ENCODE measurements at regions not wholly inside any gene's neighbourhood (a gene's known extent, or its start where the extent isn't known, plus 50 kb on each side); places are given as distances from the start of the nearest gene placed in this dataset.

DNA sequence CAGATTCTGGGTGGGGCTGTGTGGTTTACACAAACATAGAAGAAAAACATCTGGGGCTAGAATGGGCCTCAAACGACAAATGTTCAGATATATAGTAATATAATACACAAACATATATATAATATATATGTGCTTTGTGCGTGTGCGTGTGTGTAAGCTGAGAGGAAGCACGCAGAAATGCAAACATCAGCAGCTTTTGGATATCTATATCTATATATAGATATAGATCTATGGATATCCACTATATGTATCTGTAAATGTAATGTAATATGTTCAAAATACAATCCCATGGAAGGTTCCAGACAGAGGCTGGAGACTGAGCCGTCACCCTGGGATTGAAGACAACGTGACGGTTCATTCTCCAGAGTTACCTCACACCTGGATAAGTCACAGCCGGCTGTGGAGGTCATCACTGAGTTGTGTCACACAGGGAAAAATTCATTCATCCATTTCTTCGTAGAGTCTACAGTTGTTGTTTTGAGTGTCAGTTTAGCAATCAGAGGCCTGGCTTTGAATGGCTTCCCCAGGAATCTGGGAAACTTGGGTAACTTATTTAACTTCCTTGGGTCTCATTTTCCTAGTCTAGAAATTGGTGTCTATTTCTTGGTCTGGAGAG lies 123.0 kb upstream of the CPEB4 start:
- DNase-seq (ENCODE audit: low spot score), result no peak

DNA sequence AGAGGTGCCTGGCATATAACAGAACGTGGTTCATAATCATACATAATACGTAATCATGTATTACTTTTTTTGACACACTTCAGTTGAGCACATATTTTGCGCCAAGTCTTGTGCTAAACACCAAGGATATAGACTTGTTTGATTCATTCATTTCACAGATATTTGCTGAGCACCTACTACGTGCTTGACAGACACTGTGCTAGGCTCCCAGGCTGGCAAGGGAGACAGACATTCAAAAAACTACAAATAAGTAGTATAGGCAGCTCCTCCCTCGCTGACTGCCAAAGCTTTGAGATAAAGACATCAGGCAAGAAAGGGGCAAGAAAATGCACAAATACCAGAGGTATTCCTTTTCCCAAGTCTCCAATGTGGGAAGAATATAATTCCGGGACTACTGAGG lies 122.5 kb upstream of the CPEB4 start:
- DNase-seq (ENCODE audit: low spot score), result no peak

DNA sequence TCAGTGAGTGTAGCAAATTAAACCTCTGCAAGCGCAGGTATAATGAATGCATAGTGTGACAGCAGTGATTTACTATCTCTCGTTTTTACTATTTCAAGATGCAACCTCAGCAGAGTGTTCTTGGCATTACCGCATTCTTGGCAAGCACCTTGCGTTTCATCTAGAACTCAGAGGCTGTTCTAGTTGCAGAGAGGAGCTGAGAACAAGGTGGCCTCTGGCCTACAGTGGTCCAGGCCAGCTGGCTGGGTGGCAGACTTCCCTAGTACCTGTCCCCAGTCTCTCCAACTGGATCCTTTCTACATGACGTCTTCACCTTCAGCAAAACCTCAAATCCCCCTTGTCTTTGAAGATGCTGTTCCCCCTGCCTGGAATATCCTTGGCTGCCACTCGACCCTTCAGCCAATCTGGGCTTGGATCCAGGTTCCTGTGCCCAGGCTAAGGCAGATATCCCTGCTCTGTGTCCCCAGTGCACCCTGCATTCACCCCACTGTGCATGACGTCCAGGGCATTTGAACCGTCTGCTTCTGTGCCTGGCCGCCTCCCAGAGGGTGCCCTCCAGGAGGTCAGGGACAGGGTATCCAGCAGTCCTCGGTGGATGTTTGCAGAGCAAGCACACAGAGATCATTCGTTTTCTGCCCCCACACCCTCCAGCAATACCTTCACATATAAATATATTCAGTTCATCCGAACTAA lies 120.4 kb upstream of the CPEB4 start:
- DNase-seq (ENCODE audit: low spot score), result no peak

DNA sequence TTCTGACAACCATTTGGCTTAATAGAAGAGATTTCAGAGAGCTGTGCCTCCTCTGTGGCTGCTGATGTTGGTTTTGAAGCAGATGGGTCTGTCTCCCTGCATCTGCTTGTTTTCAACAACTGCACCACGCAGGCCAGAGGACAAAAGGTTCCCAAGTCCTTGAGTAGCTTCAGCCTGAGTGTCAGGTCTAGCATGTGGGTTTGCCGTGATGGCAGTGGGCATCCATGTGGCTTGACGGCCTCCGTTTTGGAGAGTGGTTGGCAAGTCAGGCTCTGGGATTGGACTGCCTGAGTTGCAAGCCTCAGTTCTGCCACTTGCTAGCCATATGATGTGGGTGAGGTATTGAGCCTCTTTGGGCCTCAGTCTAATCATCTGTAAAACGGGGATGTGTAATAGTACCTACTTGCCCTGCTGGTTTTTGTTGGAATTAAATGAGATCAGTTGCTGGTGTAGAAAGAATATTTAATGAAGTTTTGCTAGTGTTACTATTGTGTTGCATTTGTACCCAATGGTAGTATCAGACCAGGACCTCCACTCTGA lies 119.8 kb upstream of the CPEB4 start:
- DNase-seq (ENCODE audit: low spot score), result no peak

DNA sequence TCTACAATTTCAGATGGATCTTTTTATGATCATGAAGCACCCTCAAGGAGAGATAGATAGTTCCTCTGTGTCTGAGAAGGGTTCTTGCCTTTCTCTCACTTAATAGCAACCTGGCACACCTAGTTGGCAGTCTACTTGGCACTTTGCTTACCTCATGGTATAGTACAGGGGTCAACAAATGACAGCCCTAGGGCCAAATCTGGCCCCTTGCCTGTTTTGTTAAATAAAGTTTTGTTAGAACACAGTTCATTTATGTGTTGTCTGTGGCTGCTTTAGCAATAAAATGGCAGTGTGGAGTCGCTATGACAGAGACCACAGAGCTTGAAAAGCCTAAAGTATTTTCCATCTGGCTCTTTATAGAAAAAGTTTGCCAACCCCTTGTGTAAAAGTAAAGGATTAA lies 119.3 kb upstream of the CPEB4 start:
- DNase-seq (ENCODE audit: low spot score), result no peak

DNA sequence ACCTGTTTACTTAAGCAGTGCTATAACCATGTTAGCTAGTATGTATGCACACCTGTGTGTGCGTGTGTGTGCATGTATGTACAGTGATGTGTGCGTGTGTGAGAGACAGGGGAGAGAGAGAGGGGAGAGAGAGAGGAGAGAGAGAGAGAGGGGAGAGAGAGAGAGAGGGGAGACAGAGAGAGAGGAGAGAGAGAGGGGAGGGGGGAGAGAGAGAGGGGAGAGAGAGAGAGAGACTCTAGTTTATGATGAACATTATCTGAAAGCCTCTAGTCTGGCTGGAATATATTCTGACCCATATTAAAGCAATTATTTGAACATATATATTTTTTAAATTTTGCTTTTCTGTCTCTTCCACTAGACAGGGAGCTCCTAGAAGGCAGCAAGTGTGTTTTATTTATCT lies 117.5 kb upstream of the CPEB4 start:
- no peak for DNase-seq (ENCODE audit: low spot score)

DNA sequence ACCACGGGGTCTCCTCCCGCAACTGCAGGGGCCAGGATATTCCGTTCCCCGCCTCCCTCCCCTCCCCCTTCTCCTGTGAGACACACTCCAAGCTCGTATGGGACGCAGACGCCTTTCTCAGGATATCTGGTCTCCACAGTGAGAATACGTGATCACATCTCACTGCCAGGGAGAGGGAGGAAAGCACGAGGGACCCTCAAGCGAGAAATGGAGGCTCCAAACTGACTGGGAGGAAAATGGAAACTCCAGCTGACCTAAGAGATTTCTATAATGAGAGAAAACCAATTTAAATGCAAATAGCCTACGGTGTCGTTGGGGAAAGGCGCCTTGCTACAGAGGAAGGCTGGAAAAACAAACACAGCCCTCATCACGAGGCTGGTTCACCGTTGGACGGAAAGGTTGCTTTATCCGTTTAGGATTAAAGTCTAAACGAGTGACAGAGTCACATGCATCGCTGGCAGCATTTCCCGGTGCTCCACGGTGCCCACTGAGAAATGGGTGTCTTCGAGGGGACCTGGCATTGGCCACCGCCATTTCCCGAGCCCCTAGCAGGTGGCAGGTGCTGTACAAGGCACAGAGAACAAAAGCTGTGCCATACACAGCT lies 116.9 kb upstream of the CPEB4 start:
- DNase-seq (ENCODE audit: low spot score), result no peak

DNA sequence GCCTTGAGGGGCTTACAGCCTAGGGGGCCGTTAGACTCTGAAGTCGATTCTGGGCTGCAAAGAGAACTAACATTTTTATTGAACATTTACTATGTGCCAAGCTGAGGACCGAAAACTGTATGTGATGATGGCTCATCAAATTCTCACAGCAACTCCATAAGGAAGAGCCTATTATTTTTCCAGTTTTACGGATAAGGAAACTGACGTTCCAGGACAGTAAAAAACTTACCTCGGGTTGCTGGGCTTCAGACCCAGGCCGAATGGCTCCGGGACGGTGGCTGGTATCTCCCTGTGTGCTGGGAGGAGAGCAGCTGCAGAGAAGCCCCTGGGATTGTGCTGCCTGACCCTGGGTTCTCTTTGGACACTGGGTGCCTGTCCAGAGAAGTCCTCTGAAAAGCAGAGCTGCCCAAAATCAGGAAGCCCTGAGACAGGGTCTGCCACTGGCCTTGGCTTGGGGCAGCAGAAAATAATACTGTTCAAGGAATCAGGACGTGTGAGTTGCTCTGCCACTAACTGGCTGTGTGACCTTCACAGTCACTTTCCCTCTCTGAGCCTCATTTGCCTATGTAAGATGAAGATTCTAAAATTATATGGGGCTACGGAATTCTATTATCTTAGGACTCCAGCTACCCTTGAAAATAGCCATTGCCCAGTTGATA lies 116.3 kb upstream of the CPEB4 start:
- no peak for DNase-seq (ENCODE audit: low spot score)

DNA sequence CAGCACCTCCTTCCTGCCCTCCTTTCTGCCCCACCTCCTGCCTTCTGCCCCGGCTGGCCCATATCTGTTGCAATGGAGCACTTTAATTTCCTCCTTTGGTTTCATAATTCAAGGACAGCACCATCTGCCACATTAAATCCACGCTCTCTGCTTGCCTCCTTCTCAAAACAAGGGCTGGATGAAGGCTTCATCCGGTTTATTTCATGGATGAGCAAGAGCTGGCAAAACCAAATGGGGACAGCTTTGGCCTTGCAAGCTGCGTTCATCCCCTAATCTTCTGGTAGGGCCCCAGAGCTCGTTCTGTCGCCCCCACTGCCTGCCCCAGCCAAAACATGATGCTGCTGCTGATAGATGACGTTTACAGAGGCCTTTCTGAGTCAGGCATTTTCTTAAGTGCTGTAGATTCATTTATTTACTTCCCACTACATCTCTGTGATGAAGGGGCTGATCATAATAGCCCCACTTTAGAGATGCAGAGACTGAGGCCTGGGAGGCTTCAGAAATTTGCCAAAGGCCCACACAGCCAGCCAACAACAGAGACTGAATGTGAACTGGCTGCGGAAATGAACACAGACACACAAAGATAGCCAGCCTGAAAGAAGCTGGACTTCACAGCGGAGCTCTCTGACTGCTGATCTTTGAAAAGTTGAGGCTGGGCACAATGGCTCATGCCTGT lies 115.6 kb upstream of the CPEB4 start:
- peak; percentile 85 for DNase-seq (ENCODE audit: low spot score)

DNA sequence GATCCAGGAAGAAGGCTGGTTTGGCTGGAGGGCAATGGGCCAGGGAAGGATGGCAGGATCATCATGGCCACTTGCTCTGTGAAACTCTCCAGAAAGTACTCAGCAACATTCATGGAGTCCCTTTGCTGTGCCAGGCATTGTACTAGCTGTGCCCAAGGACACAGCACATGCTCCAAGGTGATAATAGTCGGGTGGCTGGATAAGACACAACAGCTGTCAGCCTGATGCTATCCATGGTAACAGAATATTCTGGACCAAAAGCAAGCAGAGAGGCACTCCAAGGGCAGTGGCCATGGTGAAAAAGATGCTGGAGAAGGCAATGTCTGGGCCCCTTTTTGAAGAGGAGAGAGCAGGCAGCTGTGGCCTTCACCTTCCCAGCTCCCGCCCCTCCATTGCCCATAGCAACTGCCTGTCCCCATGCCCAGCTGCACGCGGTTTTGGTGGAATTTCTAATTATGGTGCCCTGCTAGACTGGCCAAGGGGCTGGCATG lies 113.8 kb upstream of the CPEB4 start:
- DNase-seq (ENCODE audit: low spot score), result peak; percentile 42

DNA sequence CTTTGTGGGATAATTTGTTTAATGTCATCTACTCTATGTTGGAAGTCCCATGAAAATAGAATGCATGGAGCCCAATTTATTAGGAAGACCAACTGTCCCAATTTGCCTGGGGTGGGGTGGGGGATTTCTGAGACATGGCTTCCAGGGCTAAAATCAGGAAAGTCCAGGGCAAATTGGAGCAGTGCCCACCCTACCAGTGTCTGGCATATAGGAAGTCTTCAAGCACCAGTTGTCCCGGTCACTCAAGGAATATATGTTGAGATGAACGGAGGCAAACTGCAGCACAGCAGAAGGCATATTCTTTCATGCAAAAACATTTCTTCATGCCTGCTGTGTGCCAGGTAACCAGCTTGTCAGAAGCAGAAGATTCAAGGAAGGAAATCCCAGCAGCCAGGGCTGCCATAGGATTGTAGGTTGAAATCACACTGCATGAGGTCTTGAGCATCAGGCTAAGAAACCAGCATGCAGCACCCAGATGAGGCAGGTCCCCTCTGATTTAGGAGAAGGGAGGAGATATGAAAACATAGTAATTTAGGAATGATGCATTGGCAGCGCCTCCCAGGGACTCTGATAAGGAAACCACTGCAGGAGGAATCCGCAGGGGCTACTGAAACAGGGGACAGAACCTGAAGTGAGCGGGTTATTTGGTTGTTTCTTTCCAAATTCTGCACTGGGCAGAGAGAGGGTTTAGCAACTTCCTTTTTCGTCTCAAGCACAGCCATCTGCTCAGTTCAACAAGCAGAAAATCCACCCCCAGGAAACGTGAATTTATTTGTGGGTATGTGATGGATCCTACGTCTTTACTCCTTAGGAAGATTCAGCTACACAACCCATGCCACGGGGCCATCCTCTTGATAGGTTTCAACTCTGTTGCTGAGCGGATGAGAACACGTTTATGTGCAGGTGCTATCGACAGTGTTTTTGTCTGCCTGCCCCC lies 112.6 kb upstream of the CPEB4 start:
- DNase-seq (ENCODE audit: low spot score), result peak; percentile 43

DNA sequence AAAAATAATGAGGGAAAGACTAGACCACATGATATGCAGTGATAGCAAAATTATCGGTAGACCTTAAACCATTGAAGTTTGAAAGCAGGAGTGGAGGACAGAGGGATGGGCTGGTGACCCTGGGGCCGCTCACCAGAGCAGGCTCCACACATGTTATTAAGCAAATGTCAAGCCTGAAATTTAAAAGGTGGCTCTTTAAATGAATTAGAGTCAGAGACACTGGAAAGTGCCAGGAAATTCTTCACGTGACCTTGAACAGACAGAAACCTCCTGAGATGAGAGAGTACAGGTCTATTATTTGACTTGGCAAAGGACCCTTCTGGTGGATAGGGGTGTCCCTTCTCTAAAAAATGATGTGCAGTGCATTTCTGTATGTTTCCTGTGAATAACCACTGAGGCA lies 111.0 kb upstream of the CPEB4 start:
- no peak for DNase-seq (ENCODE audit: low spot score)

DNA sequence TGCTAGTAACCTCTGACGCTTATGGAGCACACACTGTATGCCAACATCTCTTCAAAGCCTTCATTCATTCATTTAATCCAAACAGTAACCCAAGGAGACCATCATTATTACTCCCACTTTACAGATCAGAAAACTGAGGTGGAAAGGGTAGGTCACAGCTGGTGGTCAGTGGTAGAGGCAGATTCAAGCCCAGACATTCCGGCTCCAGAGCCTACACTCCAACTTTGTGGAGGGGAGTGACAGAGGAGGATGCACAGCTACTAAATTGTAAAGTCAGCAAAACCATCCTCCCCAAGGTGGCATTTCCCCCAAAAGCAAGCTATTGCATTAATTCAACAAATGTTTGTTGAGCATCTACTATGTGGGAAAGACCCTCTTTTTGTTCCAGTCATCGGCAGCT lies 110.5 kb upstream of the CPEB4 start:
- no peak for DNase-seq (ENCODE audit: low spot score)

DNA sequence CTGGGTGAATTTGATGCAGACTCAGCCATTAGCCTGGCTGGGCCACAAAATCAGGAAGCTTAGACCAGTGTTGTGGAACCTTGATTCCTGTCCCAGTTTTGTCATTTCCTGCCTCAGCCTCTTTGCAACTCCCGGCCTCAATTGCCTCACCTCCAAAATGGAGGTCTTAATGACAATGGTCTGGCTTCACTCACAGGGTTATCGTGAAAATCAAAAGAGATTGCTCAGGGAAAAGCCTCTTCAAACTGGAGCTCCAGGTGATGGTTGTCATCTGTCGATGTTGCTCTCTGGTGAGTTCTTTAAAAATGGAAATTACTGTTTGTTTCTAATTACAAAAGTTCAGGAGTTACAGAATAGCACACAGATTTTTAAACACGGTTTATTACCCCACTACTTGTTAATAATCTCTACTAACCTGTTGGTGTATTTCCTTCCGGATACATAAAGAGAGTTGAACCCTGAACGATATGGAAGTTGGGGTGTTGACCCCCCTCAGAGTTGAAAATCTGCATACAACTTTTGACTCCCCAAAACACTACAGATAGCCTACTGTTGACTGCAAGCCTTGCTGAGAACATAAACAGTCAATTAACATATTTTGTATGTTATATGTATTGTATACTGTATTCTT lies 109.9 kb upstream of the CPEB4 start:
- DNase-seq (ENCODE audit: low spot score), result no peak

DNA sequence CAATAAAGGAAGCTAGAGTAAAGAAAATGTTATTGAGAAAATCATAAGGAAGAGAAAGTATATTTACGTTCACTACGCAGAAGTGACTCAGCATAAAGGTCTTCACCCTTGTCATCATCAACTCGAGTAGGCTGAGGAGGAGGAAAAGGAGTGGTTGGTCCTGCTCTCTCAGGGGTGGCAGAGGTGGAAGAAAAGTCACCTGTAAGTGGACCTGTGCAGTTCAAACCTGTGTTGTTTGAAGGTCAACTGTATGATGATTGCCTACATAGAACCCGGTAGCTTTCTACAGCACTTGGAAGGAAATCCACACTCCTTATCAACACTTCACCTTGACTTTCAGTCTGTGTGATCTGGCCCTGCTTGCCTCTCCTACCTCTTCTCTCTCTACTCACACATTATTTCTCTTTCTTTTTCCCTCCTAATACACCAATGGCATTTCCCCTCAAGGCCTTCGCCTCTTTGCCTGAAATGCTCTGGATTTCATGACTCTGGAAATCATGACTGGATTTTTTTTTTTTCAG lies 109.3 kb upstream of the CPEB4 start:
- peak; percentile 92 for DNase-seq (ENCODE audit: low spot score)

DNA sequence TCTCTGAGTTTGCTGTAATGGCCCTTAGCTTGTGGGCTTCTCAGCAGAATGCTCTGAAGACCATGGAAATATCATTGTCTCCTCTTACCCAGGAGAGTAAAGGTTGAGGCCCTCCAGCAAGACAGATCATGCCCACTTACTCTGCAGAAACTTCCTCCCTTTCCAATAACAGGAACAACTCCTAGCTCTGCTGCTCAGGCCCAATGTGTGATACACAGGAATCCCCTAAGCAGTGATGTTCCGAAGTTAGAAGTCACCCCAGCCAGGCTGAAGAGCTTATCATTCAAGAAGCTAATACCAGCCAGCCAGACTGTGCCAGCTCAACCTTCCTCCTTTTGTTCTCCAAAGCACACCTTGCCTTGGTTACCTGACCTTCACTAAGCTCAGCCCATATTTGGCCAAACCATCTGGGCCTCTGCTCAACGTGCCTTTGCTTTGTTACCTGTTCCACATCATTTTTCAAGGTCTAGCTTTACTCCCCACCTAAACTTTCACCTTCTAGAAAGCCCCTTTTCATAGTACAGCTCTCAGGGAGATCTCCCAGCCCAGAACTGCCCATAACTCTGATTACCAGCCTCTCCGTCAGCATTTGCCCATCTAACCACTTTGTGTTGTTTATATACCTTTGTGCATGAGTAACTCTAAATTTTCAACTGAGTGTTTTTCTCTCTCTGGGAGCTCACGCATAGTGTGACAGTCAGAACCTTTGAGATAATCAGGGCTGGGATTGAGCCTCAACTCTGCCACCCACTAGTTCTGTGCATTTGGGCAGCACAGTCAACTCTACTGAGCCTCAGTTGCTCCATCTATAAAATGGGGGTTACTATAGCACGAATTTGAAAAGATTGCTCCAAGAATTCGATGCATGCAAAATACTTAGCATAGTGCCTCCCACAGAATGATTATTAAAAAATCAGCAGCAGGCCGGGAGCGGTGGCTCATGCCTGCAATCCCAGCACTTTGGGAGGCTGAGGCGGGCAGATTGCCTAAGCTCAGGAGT lies 107.6 kb upstream of the CPEB4 start:
- peak; percentile 71 for DNase-seq (ENCODE audit: low spot score)

DNA sequence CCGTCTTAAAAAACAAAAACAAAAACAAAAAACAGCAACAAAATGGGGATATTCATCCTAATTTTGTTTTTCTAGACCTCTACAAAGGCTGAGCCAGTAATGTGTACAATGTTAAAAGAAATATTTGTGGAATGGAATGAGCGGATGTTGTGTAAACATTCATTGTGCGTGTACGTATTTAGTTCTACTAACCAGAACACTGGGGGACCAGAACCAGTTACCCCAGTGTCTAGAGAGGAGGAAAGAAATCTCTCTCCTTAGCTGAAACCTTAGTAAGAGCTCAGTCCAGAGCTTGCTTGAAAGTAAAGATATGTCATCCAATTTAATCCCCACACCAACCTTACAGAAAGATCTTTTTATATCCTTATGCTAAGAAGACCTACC lies 106.7 kb upstream of the CPEB4 start:
- DNase-seq (ENCODE audit: low spot score), result no peak

DNA sequence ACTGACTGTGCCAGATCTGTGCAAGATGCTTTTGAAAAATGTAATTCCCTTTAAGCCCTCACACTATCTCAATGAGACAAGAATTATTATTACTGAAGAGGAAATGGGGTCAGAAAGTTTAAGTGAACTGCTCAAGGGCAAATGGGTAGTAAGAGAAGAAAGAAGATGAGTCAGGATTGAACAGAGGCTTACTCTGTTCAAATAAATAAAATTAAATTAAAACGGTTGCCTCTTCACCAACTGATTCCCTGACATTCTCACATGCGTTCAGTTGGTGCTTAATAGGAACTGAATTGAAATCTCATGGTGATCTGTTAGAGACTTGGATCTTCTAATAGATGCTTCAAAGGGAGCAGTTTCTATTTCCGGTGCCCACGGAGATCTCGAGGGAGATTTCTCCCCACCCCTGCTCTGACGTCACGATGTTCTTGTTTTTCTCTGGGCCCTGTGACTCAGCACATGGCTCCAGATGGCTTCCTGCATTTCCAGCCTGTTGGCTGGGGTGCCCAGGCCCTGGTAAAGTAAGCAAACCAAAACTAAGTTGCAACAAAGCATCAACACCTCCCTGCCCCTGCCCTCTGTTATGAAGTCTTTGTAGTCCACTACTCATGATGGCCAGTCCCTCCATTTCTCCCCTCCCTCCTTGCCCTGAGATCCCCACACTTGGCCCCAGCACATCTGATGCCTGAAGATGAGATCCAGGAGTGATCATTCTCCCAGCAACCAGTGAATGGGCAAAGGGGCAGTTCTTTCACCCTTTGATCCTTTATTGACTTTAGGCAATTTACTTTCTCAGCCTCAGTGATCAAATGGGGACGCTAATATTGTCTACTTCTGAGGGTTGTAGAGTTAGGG lies 106.1 kb upstream of the CPEB4 start:
- peak; percentile 98 for DNase-seq (ENCODE audit: low spot score)

All from hematopoietic multipotent progenitor cell treated with erythropoietin and hydrocortisone succinate and interleukin-3 and kit ligand, for 17 days (in vitro differentiated cells).